ENCODE measurements at regions not wholly inside any gene's neighbourhood (a gene's known extent, or its start where the extent isn't known, plus 50 kb on each side); places are given as distances from the start of the nearest gene placed in this dataset.

DNA sequence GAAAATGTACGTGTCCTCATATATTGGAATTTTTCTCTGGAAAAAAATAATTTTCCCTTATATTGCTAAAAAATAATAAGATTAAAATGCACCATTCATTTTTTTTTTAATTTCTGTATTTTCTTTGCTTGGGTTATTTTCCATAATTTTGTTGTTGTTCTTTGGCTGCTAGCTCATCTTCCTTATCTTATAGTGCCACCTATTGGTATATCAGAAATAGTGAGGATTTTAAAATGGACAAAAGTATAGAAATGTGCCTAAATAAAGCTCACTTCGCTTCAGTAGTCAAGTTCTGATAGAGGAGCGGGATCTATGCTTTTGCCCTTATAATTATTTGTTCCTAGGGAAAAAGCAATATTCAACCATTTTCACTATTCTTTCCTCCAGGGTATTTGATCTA, 134.8 kb downstream of the NAP1L3 start:
- Mint-ChIP-seq H3K27ac (ENCODE audit: unreplicated experiment) (no peak overlapping the region), H3K27me3 (ENCODE audit: insufficient read depth, unreplicated experiment) (no peaks in the 10 kb centered on the region), H3K36me3 (ENCODE audit: insufficient read depth, unreplicated experiment) (no peaks in the 10 kb centered on the region), H3K4me1 (ENCODE audit: low read depth, unreplicated experiment) (no peaks in the 10 kb centered on the region), H3K9me3 (ENCODE audit: unreplicated experiment) (no peaks in the 10 kb centered on the region), H3K4me3 (ENCODE audit: unreplicated experiment) (no peak overlapping the region)
- ChIA-PET CTCF (interaction anchor here (0.6 kb wide), 1 partner anchor 9 kb away, joined by 3 read pairs; no protein-coding TSS in a partner anchor), POLR2A (no interaction called here)
- Histone ChIP-seq H3K4me1 (no peaks in the 10 kb centered on the region), H3K27me3 (replicated peaks; ENCODE audit: control insufficient read depth, insufficient read depth, low read length) (no peaks in the 10 kb centered on the region), H3K9me3 (no peaks in the 10 kb centered on the region), H3K4me3 (ENCODE audit: low read depth, low read length) (no peak overlapping the region), H3K36me3 (ENCODE audit: control insufficient read depth, insufficient read depth, low read length) (no peaks in the 10 kb centered on the region)
- TF ChIP-seq, protein P1, sequence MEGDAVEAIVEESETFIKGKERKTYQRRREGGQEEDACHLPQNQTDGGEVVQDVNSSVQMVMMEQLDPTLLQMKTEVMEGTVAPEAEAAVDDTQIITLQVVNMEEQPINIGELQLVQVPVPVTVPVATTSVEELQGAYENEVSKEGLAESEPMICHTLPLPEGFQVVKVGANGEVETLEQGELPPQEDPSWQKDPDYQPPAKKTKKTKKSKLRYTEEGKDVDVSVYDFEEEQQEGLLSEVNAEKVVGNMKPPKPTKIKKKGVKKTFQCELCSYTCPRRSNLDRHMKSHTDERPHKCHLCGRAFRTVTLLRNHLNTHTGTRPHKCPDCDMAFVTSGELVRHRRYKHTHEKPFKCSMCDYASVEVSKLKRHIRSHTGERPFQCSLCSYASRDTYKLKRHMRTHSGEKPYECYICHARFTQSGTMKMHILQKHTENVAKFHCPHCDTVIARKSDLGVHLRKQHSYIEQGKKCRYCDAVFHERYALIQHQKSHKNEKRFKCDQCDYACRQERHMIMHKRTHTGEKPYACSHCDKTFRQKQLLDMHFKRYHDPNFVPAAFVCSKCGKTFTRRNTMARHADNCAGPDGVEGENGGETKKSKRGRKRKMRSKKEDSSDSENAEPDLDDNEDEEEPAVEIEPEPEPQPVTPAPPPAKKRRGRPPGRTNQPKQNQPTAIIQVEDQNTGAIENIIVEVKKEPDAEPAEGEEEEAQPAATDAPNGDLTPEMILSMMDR (IDR thresholded peaks at IDR 0.05; ENCODE audit: insufficient read depth in 1 of 2, low read depth in 1 of 2, low read length in 1 of 2, severe bottlenecking in 1 of 2, unreplicated experiment in 1 of 2): no peak
- no peak for DNase-seq
- intact Hi-C loops (cut with micrococcal nuclease; ENCODE audit: unreplicated experiment): loop anchor here (5.0 to 10.0 kb wide), 2 partner anchors 114 to 1306 kb away; no protein-coding TSS in a partner anchor
- BruUV-seq (replicated peaks): no TSS peak

DNA sequence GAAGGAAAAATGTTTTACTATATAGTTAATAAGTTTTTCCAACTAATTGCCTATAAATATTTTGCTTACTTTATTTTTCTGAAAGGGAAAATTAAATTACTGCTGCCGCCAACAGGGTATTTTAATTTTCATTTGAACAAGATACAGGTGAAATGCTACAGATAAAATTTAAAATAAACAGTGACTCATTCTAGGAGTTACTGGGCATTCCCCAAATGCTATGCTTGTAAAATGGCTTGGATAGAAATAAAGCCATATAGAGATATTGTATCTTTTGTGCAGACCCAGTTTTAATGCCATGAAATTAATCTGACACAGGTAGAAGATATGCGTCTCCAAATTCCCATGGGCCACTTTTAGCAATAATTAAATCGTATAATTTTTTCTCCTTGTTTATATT, 144.5 kb downstream of the NAP1L3 start:
- no peaks in the 10 kb centered on the region for H3K9me3 Mint-ChIP-seq (ENCODE audit: unreplicated experiment)
- CTCF ChIA-PET: no interaction called here
- TF ChIP-seq, protein P1 (IDR thresholded peaks at IDR 0.05; ENCODE audit: insufficient read depth in 1 of 2, low read depth in 1 of 2, low read length in 1 of 2, severe bottlenecking in 1 of 2, unreplicated experiment in 1 of 2): no peak
- no peaks in the 10 kb centered on the region for H3K4me1 Mint-ChIP-seq (ENCODE audit: low read depth, unreplicated experiment)
- Histone ChIP-seq H3K27me3 (replicated peaks; ENCODE audit: control insufficient read depth, insufficient read depth, low read length) (no peaks in the 10 kb centered on the region), H3K36me3 (ENCODE audit: control insufficient read depth, insufficient read depth, low read length) (no peaks in the 10 kb centered on the region), H3K9me3 (no peaks in the 10 kb centered on the region), H3K4me1 (no peaks in the 10 kb centered on the region), H3K4me3 (ENCODE audit: low read depth, low read length) (no peak overlapping the region)
- H3K36me3 Mint-ChIP-seq (ENCODE audit: insufficient read depth, unreplicated experiment): no peaks in the 10 kb centered on the region
- BruUV-seq (replicated peaks): no TSS peak
- H3K27ac Mint-ChIP-seq (ENCODE audit: unreplicated experiment): no peak overlapping the region
- intact Hi-C loops (cut with micrococcal nuclease; ENCODE audit: unreplicated experiment): no loop called here
- H3K4me3 Mint-ChIP-seq (ENCODE audit: unreplicated experiment): no peak overlapping the region
- POLR2A ChIA-PET: no interaction called here
- no peaks in the 10 kb centered on the region for H3K27me3 Mint-ChIP-seq (ENCODE audit: insufficient read depth, unreplicated experiment)
- DNase-seq: no peak
